Suprapubic skin (tissue), 4 donors: ENCODE measurements at regions not wholly inside any gene's neighbourhood (a gene's known extent, or its start where the extent isn't known, plus 50 kb on each side); places are given as distances from the start of the nearest gene placed in this dataset.

Source experiments
- POLR2A ChIP-seq, 2 donors: fragments of 450-650 bp; IDR thresholded peaks; one replicate each; pipeline ENCODE4 v1.6.1; 2017; ENCODE audit warnings: antibody characterized with exemption in 2 of 2, mild to moderate bottlenecking in 2 of 2, moderate library complexity in 2 of 2
- POLR2AphosphoS5 ChIP-seq, 3 donors: sonication (generic); formaldehyde crosslinking; IDR thresholded peaks; one replicate each; pipeline ENCODE4 v1.6.1; 2017; ENCODE audit warnings: antibody characterized with exemption in 3 of 3
- TF ChIP-seq, protein P1 (sequence below), 2 donors: fragments of 200-600 bp in 1 of 2; fragments of 450-650 bp in 1 of 2; sonication (generic) in 1 of 2; IDR thresholded peaks; one replicate each; pipeline ENCODE4 v1.5.1; 2016 to 2019; ENCODE audit warnings: antibody characterized with exemption in 2 of 2, mild to moderate bottlenecking in 1 of 2, moderate library complexity in 1 of 2

DNA sequence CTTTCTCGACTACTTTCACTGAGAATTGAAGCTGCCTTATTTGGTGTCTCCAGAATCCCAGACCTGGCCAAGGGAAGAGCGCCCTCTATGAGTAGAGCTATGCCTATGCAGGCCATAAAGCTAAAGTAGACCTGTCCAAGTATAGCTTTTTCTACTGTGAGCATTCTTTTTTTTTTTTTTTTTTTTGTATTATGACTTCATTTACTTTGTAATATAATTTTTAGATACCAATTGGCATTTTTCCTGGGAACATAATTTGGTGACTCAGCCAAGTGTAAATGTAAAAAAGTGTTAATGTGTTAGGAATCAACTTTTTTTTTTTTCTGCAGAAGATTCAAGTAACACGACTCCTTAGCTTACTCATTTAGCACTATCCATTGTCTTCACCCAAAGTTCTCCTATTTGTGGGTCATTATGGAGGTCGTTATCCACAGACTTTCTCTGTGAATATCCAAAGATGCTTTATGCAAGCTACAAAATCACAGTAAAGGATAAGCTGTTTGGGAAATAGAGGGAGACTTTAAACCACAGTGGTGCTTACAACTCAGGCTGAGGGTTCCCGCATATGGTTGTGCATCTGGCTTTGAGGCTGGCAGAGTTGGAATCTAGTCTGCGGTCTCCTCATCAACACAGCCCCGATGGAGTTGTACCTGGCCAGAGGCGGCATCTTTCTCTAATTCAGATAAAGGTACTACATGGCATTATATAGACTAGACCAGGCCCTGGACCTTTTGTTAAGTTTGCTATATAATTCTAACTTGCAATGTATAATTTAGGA is 1040.2 kb upstream of the SORCS1 start:
- TF ChIP-seq, protein P1, sequence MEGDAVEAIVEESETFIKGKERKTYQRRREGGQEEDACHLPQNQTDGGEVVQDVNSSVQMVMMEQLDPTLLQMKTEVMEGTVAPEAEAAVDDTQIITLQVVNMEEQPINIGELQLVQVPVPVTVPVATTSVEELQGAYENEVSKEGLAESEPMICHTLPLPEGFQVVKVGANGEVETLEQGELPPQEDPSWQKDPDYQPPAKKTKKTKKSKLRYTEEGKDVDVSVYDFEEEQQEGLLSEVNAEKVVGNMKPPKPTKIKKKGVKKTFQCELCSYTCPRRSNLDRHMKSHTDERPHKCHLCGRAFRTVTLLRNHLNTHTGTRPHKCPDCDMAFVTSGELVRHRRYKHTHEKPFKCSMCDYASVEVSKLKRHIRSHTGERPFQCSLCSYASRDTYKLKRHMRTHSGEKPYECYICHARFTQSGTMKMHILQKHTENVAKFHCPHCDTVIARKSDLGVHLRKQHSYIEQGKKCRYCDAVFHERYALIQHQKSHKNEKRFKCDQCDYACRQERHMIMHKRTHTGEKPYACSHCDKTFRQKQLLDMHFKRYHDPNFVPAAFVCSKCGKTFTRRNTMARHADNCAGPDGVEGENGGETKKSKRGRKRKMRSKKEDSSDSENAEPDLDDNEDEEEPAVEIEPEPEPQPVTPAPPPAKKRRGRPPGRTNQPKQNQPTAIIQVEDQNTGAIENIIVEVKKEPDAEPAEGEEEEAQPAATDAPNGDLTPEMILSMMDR (IDR thresholded peaks at IDR 0.05), result peak in 1 of 2 donors; percentile 48
- TF ChIP-seq POLR2AphosphoS5 (IDR thresholded peaks at IDR 0.05) (no peak), POLR2A (IDR thresholded peaks at IDR 0.05) (no peak)
